AG09319 (cell line): ENCODE measurements at regions not wholly inside any gene's neighbourhood (a gene's known extent, or its start where the extent isn't known, plus 50 kb on each side); places are given as distances from the start of the nearest gene placed in this dataset.
"Not testable (repeated sequence)": the region's sequence is repeated elsewhere in the genome, so short reads cannot be mapped to it uniquely, and the experiment has no call there.

ENCODE experiments used
- DNase-seq: peaks from one replicate; pipeline ENCODE4 v3.0.0-alpha.2; 2010; ENCODE audit warnings: low read depth; ENCODE audit errors: extremely low read depth
- TF ChIP-seq, protein P1 (sequence below): IDR thresholded peaks from 2 replicates; pipeline ENCODE4 v1.5.1; 2011; ENCODE audit warnings: low read depth, mild to moderate bottlenecking, inconsistent platforms, low read length, moderate library complexity

DNA sequence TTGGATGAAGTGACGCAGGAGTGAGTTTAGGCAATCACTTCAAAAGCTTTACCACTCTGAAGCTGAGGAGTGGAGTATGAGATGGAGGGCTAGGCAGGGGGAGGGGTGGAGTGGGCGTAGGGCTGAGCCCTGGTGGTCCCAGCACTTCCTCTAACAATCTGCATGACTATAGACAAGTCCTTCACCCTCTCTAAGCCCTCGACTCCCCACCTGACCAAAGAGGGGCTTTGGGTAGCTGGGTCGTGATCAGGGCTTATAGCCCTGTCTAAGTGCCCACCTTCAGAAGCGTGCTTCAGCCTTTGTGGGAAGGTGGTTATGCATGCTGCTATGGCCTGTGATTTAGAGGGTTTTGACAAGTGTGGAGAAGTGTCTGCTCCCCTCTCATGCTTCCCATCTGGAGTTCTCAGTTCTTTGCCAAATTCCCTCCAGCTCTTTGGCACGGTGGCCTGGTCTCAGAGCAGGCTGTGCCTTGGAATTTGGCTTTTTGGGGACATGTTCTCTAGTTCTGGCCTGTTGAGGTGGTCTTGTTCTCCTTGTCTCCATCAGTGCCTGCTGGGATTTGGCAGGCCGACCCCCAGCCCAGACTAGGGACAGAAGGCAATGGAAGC lies 53.0 kb downstream of the ACTBL2 start:
- no peak for DNase-seq
- TF ChIP-seq, protein P1, sequence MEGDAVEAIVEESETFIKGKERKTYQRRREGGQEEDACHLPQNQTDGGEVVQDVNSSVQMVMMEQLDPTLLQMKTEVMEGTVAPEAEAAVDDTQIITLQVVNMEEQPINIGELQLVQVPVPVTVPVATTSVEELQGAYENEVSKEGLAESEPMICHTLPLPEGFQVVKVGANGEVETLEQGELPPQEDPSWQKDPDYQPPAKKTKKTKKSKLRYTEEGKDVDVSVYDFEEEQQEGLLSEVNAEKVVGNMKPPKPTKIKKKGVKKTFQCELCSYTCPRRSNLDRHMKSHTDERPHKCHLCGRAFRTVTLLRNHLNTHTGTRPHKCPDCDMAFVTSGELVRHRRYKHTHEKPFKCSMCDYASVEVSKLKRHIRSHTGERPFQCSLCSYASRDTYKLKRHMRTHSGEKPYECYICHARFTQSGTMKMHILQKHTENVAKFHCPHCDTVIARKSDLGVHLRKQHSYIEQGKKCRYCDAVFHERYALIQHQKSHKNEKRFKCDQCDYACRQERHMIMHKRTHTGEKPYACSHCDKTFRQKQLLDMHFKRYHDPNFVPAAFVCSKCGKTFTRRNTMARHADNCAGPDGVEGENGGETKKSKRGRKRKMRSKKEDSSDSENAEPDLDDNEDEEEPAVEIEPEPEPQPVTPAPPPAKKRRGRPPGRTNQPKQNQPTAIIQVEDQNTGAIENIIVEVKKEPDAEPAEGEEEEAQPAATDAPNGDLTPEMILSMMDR = no peak

DNA sequence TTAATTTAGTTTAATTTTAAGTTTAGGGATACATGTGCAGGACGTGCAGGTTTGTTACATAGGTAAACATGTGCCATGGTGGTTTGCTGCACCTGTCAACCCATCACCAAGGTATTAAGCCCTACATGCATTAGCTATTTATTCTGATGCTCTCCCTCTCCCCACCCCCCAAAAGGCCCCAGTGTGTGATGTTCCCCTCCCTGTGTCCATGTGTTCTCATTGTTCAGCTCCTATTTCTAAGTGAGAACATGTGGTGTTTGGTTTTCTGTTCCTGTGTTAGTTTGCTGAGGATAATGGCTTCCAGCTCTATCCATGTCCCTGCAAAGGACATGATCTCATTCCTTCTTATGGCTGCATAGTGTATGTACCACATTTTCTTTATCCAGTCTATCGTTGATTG lies 53.6 kb downstream of the ACTBL2 start:
- DNase-seq = not testable (repeated sequence)

DNA sequence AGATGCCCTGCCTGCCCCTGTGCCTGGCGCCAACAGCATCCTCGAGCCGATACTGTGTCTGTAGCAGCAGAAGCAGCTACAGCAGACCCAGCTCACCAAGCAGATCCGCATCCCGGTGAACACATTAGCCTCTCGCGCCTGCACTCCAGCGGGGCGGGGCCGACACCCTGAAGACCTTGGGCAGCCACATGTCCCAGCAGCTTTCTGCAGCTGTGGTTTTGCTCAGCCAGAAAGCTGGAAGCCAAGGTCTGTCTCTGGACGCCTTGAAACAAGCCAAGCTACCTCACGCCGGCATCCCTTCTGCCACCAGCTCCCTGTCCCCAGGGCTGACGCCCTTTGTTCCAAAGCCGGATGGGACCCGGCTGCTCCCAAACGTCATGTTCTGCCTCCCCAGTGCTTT lies 59.6 kb downstream of the ACTBL2 start:
- TF ChIP-seq, protein P1 = no peak
- no peak for DNase-seq

DNA sequence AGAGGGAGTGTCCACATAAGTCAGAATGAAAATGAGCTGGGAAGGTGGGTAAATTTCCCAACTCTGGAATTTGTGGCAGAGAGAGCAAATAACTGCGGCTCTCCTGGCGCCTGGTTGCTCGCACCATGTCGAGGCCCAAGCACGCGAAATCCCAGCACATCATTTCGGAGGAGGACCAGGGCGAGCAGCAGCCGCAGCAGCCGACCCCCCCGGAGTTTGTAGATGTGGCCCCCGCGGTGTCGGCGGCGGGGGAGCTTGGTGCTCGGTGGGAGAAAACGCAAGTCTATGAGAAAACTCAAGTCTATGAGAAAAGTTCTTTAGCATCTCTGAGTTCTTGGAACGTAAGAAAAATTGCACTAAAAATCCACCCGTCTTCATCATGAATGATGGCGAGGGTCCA lies 60.3 kb downstream of the ACTBL2 start:
- no peak for DNase-seq
- TF ChIP-seq, protein P1 = no peak

DNA sequence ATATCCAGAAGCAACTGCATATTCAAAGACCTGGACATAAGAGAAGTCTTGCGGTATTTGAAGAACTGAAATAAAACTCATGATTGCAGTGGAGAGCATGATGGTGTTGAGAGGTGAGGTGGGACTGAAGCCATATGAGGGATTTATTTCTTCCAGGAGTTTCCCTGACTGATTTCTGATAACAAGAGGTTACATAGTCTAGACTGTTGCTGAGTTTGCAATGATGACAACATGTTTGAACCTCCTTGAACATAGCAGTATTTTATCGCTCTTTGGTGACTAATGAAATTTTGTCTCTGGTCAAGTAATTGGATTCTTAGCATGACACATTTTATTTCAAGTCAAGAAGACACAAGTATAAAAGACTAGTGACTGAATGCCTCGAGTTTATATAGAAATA lies 61.8 kb downstream of the ACTBL2 start:
- no peak for DNase-seq
- TF ChIP-seq, protein P1 = no peak

DNA sequence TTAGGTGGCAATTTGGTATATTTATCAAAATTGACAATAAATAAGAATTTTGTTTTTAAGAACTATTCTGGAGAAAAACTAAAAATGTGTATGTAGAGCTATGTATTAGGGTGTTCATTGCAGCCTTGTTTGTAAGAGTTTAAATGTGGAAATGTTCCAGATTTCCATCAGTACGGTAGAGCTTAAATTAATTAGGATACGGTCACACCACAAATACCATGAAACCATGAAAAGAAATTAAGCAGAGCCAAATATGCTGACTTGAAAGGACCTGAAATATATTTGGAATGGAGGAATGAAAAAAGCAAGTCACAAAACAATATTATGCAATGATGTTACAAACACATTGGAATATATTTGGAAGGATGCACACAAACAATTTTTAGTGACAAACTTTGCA lies 64.6 kb downstream of the ACTBL2 start:
- no peak for DNase-seq
- TF ChIP-seq, protein P1 = no peak

DNA sequence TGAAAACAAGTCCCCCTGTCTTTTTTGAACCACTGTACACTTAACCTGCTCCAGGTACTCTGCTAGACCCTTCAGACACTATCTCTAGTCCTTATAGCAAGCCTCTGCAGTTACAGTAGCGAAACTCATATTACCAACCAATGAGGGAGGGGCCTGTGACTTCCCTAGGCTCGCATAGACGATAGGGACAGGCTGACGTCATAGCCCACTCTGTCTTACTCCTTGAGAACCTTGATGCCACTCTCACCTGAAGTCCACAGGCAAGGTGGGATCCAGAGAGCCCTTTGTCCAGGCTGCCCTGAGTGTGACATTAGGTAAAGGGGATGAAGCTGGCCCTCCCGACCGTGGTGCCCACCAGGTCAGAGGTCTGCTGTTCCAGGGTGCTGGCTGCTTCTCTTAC lies 65.3 kb downstream of the ACTBL2 start:
- TF ChIP-seq, protein P1 = no peak
- no peak for DNase-seq

DNA sequence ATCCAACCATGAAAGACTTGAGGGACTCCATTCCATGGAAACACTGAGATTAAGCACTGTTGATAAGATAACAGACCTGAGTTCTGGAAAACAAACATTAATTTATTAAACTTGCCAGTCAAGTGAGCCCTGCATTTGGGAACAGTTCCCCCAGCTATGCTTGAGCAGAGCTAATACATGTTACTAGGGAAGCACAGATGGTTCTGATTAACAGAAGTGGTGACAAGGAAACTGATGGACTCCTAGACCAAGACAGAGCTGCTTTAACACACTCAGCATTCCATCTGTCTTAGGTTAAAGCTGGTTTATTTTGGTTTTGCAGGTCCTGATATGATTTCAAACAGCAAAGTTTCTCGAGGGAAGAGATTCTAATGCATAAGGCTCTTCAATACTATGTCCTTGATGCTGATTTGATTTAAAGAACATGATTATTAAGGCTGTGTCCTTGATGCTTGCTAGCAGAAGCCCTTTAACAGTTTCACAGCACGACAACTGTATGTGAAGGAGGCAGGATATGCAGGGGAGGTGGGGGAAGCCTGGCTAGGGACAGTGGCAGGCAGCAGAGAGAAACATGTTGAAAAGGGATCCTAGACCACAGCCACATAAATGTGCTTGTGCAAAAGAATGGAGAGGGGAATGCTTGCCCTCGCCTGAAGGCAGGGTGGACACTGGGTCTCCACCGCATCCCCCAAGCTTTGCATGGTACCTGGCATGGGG lies 66.2 kb downstream of the ACTBL2 start:
- TF ChIP-seq, protein P1 = no peak
- DNase-seq = peak; percentile 23
